Skeletal muscle tissue (tissue), 3 donors: ENCODE measurements at regions not wholly inside any gene's neighbourhood (a gene's known extent, or its start where the extent isn't known, plus 50 kb on each side); places are given as distances from the start of the nearest gene placed in this dataset.

Source experiments
- H3K27ac ChIP-seq: one replicate; pipeline ENCODE4 v1.7.0; 2013; ENCODE audit warnings: mild to moderate bottlenecking, low read depth, low read length, inconsistent platforms
- H3K27me3 ChIP-seq, 3 donors: one replicate each; pipeline ENCODE4 v1.7.0; 2013; ENCODE audit warnings: low read length in 3 of 3; ENCODE audit not compliant: control insufficient read depth in 3 of 3, insufficient read depth in 3 of 3
- H3K36me3 ChIP-seq, 3 donors: one replicate each; pipeline ENCODE4 v1.7.0; 2013; ENCODE audit warnings: low read length in 3 of 3; ENCODE audit not compliant: control insufficient read depth in 3 of 3, insufficient read depth in 3 of 3
- H3K4me1 ChIP-seq, 3 donors: one replicate each; pipeline ENCODE4 v1.7.0; 2013; ENCODE audit warnings: low read length in 3 of 3, mild to moderate bottlenecking in 3 of 3; ENCODE audit not compliant: control insufficient read depth in 3 of 3, insufficient read depth in 3 of 3
- H3K4me3 ChIP-seq, 3 donors: one replicate each; pipeline ENCODE4 v1.7.0; 2013; ENCODE audit warnings: low read length in 3 of 3
- H3K9ac ChIP-seq, 3 donors: one replicate each; pipeline ENCODE4 v1.7.0; 2013; ENCODE audit warnings: low read length in 3 of 3, mild to moderate bottlenecking in 3 of 3, moderate library complexity in 2 of 3, low read depth in 1 of 3
- H3K9me3 ChIP-seq, 3 donors: one replicate each; pipeline ENCODE4 v1.7.0; 2013; ENCODE audit warnings: low read length in 3 of 3; ENCODE audit not compliant: control insufficient read depth in 3 of 3
- donor health status: Osteomylitis.

DNA sequence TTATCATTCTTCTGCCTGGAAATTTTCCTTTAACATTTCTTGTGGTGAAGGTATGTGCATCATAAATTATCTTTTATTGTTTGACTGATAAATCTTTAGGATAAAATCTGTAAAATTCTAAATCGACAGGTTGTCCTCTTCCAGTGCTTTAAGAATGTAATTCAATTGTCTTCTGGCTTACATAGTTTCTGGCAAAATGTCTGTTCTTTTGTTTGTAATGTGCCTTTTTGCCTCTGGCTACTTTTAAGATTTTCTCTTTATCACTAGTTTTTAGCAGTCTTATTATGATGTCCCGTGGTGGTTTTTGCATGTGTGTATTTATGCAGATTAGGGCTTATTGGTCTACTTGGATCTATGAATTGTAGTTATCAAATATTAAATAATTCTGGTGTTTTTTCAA lies 203.6 kb upstream of the COPS8 start:
- Histone ChIP-seq H3K4me1 (no peaks in the 10 kb centered on the region), H3K9ac (no peak overlapping the region), H3K4me3 (no peak overlapping the region), H3K36me3 (no peaks in the 10 kb centered on the region), H3K27ac (no peak overlapping the region), H3K27me3 (no peaks in the 10 kb centered on the region), H3K9me3 (no peaks in the 10 kb centered on the region)

DNA sequence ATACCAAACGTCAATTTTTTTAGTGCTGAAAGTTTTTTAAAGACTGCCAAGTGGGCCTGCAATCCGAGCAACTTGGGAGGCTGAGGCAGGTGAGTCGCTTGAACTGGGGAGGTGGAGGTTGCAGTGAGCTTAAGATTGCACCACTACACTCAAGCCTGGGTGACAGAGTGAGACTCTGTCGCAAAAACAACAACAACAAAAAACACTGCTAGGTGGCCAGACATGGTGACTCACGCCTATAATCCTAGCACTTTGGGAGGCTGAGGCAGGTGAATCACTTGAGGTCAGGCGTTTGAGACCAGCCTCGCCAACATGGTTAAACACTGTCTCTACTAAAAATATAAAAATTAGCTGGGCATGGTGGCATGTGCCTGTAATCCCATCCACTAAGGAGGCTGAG lies 202.8 kb upstream of the COPS8 start:
- Histone ChIP-seq H3K9me3 (no peaks in the 10 kb centered on the region), H3K36me3 (no peaks in the 10 kb centered on the region), H3K4me1 (peaks cover 6 to 7% (median 6%) of the 10 kb centered on the region in 3 donors)

DNA sequence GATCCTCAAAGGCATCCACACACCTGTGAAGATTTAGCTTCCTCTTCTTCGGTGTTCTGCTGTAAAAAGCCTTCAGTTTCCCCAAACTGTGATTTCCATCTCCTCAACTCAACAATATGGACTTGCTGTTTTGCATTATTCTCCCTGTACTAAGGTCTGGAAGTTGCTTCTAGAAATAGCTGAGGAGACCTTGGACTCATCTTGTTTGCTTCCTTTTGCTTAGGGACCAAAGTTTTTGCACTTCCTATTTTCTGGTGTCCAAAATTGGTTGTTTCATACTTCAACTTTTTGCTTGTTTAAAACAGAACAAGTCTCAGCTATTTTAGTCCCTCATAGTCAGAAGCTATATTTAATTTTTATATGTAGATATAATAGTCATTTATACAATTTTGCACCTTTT lies 201.9 kb upstream of the COPS8 start:
- Histone ChIP-seq H3K27ac (no peak overlapping the region), H3K4me1 (peaks cover 8 to 10% (median 10%) of the 10 kb centered on the region in 3 donors), H3K36me3 (no peaks in the 10 kb centered on the region), H3K9me3 (no peaks in the 10 kb centered on the region), H3K4me3 (no peak overlapping the region), H3K9ac (no peak overlapping the region), H3K27me3 (no peaks in the 10 kb centered on the region)

More for the DNA sequence above, 202.8 kb upstream of the COPS8 start:
- Histone ChIP-seq H3K4me3 (no peak overlapping the region), H3K9ac (no peak overlapping the region), H3K27me3 (no peaks in the 10 kb centered on the region), H3K27ac (no peak overlapping the region)

DNA sequence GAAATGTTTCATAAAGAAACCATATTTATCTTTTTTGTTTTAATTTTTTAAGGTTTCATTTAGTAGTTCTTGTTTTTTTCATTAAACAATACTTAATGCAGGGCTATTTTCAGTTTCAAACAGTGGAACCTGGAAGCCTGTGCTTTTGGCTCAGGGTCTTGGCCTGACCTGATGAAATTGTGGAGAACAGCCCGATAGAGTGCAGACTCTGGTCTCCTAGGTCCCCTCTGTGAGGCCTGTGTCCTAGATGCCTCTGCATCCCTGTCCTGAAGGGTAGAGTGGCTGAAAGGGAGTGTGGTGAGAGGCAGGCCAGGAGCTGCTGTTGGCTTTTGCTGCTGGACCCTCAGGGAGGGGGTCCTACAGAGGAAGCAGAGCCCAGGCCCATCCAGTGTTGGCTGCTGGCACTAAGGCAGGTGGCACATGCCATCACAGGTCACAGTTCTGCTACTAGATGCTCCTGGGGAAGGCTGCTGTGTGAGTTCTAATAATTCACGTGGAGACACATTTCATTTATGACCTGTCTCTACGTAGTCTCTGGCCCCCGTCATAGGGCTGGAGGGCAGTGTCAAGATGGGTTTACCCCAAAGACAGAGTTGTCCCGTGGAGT lies 201.0 kb upstream of the COPS8 start:
- no peaks in the 10 kb centered on the region for H3K27me3 ChIP-seq
- no peaks in the 10 kb centered on the region for H3K36me3 ChIP-seq
- no peaks in the 10 kb centered on the region for H3K9me3 ChIP-seq
- peaks cover 8 to 10% (median 10%) of the 10 kb centered on the region in 3 donors for H3K4me1 ChIP-seq
- no peak overlapping the region for H3K9ac ChIP-seq
- H3K27ac ChIP-seq: no peak overlapping the region
- no peak overlapping the region for H3K4me3 ChIP-seq

DNA sequence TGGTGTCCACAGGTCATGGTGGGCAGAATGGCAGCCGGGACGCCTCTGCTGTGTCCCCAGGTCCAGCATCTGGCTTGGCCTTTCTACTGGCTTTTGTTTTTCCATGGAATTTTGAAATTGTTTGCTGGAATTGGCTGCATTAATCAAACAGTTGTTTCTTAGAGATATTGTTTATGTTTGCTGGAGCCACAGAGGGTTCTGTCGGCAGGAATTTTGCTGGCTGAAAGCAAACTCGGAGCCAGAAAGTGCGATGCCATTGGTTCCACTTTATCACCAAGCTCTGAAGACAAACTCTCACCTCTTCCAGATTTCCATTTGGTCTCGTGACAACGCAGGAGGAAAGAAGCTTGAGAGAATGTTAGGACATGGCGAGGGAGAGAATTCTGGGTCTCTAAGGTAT lies 199.2 kb upstream of the COPS8 start:
- Histone ChIP-seq H3K4me3 (no peak overlapping the region), H3K4me1 (peaks cover 8 to 10% (median 10%) of the 10 kb centered on the region in 3 donors), H3K36me3 (no peaks in the 10 kb centered on the region), H3K9me3 (no peaks in the 10 kb centered on the region), H3K27ac (no peak overlapping the region), H3K27me3 (no peaks in the 10 kb centered on the region), H3K9ac (no peak overlapping the region)

DNA sequence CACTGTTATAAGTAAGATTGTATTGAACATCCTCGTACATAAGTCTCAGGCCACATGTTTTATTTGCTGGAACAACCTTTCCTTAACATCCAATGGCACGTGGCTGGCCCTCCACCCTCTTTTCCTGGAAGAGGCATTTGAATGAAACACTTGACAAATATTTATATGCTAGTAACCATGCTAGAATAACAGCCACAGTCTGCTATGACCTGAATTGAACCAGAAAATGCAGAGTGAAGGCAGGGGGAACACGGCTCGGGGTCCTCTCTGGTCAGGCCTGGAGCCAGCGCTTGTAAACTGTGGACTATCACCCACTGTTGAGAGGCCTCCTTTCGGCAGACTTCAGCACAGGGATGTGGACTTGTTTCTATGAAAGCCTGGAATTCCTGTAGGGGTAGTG lies 198.2 kb upstream of the COPS8 start:
- Histone ChIP-seq H3K27ac (peak overlapping the region; percentile 64), H3K9me3 (no peaks in the 10 kb centered on the region), H3K27me3 (no peaks in the 10 kb centered on the region), H3K9ac (peak overlapping the region in 1 of 3 donors; percentile 57), H3K4me1 (peaks cover 8 to 10% (median 10%) of the 10 kb centered on the region in 3 donors), H3K36me3 (no peaks in the 10 kb centered on the region), H3K4me3 (peak overlapping the region in 1 of 3 donors; percentile 41)

DNA sequence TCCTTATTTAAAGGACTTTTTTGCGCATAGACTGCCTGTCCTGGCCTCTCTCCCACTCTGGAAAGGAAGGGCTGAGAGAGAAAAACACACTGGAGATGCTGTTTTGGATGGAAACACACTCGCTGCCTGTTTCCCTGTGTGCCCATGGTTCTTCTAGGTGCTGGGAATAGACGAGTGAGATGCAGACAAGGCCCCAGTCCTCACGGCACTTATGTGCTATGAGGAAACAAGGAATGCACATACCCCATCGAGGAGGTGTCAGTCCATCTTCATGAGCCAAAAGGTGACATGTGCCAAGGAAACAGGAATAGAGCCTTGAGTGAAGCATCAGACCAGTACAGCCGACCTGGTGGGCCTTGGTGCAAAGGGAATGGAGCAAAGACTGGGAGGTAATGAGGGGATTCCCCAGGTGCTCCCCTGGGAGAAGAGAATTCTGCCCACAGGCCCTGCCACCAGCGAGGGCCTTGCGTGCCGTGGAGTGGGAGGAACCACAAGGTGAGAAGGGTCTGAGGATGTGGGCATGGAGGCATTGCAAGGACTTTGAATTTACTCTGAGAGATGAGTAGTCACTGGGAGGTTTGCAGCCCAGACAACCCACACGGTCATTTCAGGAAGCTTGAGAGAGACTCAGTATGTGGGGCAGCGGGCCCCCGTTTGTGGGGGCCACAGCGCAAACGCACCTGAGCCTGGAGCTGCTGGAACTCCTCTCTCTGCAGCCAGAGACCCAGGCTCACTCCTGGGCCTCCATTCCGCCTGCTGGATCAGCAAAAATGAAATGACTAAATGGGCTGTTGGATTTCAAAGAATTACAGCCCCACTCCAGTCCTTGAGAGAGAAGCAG lies 197.5 kb upstream of the COPS8 start:
- no peaks in the 10 kb centered on the region for H3K27me3 ChIP-seq
- no peaks in the 10 kb centered on the region for H3K36me3 ChIP-seq
- H3K9ac ChIP-seq: peak overlapping the region in 1 of 3 donors; percentile 57
- peak overlapping the region; percentile 64 for H3K27ac ChIP-seq
- H3K9me3 ChIP-seq: no peaks in the 10 kb centered on the region
- H3K4me1 ChIP-seq: peaks cover 8 to 10% (median 10%) of the 10 kb centered on the region in 3 donors
- H3K4me3 ChIP-seq: peak overlapping the region in 1 of 3 donors; percentile 29

DNA sequence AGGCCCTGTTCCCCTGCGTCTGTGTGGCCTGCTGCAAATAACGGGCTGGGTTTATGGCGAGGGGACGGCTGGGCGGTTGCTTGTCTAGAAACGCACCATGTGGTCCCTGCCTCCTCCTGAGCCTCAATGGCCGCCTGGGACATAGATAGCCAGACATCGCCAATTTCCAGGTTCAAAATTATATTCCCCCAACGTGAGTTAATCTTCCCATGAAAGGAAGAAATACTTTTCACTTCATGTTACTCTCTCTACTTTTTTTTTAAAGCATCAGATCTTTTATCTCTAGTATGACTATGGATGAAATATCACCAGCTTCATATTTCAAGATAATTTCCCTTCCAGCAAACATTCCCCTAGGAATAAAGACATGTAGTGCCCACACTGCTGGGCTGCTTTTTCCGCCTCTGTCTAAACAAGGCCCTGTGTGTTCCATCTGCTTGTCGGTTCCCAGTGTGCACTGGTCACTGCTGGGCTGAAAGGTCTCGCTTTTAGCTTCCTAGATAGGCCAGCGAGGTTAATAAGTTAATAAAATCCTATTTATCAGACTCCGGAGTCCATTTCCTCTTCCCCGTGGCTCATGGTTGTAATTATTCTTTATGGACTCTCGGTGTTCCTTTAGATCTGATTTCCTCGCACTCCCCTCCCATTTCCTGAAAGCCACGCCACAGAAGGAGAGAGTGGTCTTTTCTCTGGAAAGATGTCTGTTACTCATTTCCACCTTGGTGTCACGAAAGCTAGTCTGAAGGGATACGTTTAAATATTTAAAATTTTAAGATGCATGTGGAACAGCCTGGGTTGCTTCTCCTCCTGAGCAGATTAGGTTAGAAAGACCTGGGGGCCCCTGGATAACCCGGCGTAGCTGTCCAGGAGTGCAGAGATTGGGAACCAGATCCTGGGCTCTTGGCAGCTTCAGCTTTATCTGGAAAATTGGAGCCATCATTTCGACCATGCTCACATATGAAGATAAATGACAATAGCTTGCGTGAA lies 196.6 kb upstream of the COPS8 start:
- Histone ChIP-seq H3K27ac (peak overlapping the region; percentile 64), H3K27me3 (no peaks in the 10 kb centered on the region), H3K4me3 (no peak overlapping the region), H3K9ac (no peak overlapping the region), H3K4me1 (peaks cover 8 to 10% (median 10%) of the 10 kb centered on the region in 3 donors), H3K36me3 (no peaks in the 10 kb centered on the region), H3K9me3 (no peaks in the 10 kb centered on the region)

DNA sequence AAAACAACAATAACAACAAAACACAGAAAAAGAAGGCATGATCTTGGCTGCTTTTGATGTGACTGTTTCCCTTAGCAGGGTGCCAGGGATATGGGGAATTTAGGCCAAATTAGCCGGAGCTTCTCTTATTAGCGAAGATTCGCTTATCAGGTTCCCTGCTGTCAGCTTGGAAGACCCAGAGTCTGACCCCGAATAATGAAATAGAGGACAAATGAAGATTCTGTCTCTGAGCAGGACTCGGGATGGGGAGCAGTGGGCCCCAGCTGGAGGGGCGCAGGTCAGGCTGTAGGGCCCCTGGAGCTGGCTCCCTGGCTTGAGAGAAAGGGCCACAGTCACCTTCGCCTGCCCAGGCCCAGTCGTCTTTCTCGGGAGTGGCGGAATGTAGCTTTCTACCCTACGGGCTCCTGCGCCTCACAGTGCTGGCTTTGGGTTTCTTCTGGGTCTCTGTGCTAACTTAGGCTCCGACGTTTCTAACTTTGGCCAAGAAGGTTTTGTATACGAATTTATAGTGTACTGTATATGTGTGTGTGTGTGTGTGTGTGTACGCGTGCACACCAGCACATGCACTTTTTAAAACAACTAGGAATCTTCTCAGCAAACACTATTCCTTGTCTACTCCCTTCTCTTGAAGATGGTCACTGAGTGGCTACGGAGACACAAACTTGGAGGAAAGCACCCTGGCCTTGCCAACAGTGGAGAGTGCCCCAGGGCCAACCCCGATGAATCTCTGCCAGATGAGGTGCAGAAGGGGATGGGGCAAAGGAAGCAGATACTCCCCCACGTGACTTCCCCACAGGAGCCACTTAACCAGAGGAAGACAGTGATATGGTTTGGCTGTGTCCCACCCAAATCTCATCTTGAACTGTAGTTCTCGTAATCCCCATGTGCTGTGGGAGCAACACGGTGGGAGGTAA lies 195.6 kb upstream of the COPS8 start:
- Histone ChIP-seq H3K4me1 (peaks cover 8 to 10% (median 10%) of the 10 kb centered on the region in 3 donors), H3K4me3 (no peak overlapping the region), H3K36me3 (no peaks in the 10 kb centered on the region), H3K27ac (no peak overlapping the region), H3K9me3 (no peaks in the 10 kb centered on the region), H3K27me3 (no peaks in the 10 kb centered on the region), H3K9ac (no peak overlapping the region)
